ENCODE measurements at regions not wholly inside any gene's neighbourhood (a gene's known extent, or its start where the extent isn't known, plus 50 kb on each side); places are given as distances from the start of the nearest gene placed in this dataset.

GRCh38 chr2:158025255-158025996 lies 76.2 kb upstream of the UPP2 start:
- H3K9me3 Mint-ChIP-seq: no peaks in the 10 kb centered on the region
- peaks cover 3% of the 10 kb centered on the region for H3K27me3 Mint-ChIP-seq (ENCODE audit: low read depth)
- intact Hi-C loops (cut with micrococcal nuclease): no loop called here
- H3K4me1 Mint-ChIP-seq (ENCODE audit: low read depth): peaks cover 5% of the 10 kb centered on the region
- H3K4me3 Mint-ChIP-seq (ENCODE audit: low read depth): no peak overlapping the region
- no peaks in the 10 kb centered on the region for H3K36me3 Mint-ChIP-seq (ENCODE audit: low read depth)
- no peak overlapping the region for H3K27ac Mint-ChIP-seq
- DNase-seq (ENCODE audit: low spot score): no peak

- peaks cover under 1% of the 10 kb centered on the region for H3K27me3 Mint-ChIP-seq (ENCODE audit: low read depth)
- no peak overlapping the region for H3K27ac Mint-ChIP-seq
- no peak for DNase-seq (ENCODE audit: low spot score)
- H3K36me3 Mint-ChIP-seq (ENCODE audit: low read depth): no peaks in the 10 kb centered on the region
- H3K4me3 Mint-ChIP-seq (ENCODE audit: low read depth): no peak overlapping the region
- peaks cover 5% of the 10 kb centered on the region for H3K4me1 Mint-ChIP-seq (ENCODE audit: low read depth)
- intact Hi-C loops (cut with micrococcal nuclease): loop anchor here (5.0 kb wide), 1 partner anchor 728 kb away; no protein-coding TSS in a partner anchor
- no peaks in the 10 kb centered on the region for H3K9me3 Mint-ChIP-seq
Measured at GRCh38 chr2:158024288-158024898, 77.3 kb upstream of the UPP2 start.

GRCh38 chr2:158022888-158023287 lies 78.8 kb upstream of the UPP2 start:
- DNase-seq (ENCODE audit: low spot score): no peak
- H3K36me3 Mint-ChIP-seq (ENCODE audit: low read depth): no peaks in the 10 kb centered on the region
- no peaks in the 10 kb centered on the region for H3K9me3 Mint-ChIP-seq
- intact Hi-C loops (cut with micrococcal nuclease): loop anchor here (5.0 kb wide), 1 partner anchor 729 kb away; no protein-coding TSS in a partner anchor
- peaks cover 2% of the 10 kb centered on the region for H3K27me3 Mint-ChIP-seq (ENCODE audit: low read depth)
- H3K4me1 Mint-ChIP-seq (ENCODE audit: low read depth): peaks cover 5% of the 10 kb centered on the region
- H3K27ac Mint-ChIP-seq: no peak overlapping the region
- no peak overlapping the region for H3K4me3 Mint-ChIP-seq (ENCODE audit: low read depth)

DNA sequence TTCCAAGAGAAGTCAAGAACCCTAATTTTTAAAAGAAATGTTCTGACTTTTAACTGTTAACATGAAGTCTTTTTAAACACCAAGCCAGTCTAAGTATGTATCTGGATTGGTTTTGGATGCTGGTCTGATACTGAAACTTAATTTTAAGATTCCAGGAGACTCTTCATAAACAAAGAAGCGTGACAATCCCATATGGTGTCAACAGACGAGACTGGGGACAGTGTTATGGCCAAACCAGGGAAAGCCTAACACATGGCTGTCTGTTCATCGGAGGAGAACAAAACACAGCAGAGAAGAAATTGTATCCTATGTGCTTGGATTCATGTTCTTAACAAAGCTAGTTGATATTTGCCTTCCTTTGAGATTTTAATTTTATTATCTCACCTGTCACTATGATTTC lies 80.5 kb upstream of the UPP2 start:
- intact Hi-C loops (cut with micrococcal nuclease): loop anchor here (5.0 kb wide), 1 partner anchor 731 kb away; no protein-coding TSS in a partner anchor
- no peaks in the 10 kb centered on the region for H3K36me3 Mint-ChIP-seq (ENCODE audit: low read depth)
- H3K27ac Mint-ChIP-seq: no peak overlapping the region

DNA sequence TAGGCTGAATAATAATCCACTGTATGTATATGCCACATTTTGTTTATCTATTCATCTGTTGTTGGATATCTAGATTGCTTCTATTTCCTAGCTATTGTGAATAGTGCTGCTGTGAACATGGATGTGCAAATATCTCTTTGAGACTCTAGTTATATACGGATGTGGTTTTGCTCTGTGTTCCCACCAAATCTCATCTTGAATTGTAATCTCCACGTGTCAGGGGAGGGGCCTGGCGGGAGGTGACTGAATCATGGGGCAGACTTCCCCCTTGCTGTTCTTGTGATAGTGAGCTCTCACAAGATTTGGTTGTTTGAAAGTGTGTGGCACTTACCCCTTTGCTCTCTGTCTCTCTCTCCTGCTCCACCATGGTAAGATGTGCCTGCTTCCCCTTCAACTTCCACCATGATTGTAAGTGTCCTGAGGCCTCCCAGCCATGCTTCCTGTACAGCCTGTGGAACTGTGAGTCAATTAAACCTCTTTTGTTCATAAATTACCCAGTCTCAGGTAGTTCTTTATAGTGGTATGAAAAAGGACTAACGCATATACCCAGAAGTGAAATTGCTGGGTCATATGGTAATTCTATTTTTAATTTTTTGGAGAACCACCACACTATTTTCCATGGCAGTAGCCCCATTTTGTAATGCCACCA lies 86.1 kb upstream of the UPP2 start:
- intact Hi-C loops (cut with micrococcal nuclease): loop anchor here (10.0 kb wide), 1 partner anchor 439 kb away; the partner anchor contains the start of genes CCDC148 and PKP4
- H3K9me3 Mint-ChIP-seq: no peaks in the 10 kb centered on the region
- H3K4me1 Mint-ChIP-seq (ENCODE audit: low read depth): peaks cover 24% of the 10 kb centered on the region
- peaks cover 3% of the 10 kb centered on the region for H3K27me3 Mint-ChIP-seq (ENCODE audit: low read depth)
- H3K27ac Mint-ChIP-seq: no peak overlapping the region
- no peak for DNase-seq (ENCODE audit: low spot score)
- no peak overlapping the region for H3K4me3 Mint-ChIP-seq (ENCODE audit: low read depth)
- H3K36me3 Mint-ChIP-seq (ENCODE audit: low read depth): no peaks in the 10 kb centered on the region

More for the DNA sequence above, 80.5 kb upstream of the UPP2 start:
- Mint-ChIP-seq H3K4me1 (ENCODE audit: low read depth) (peaks cover 5% of the 10 kb centered on the region), H3K4me3 (ENCODE audit: low read depth) (no peak overlapping the region), H3K27me3 (ENCODE audit: low read depth) (peaks cover 3% of the 10 kb centered on the region), H3K9me3 (no peaks in the 10 kb centered on the region)
- no peak for DNase-seq (ENCODE audit: low spot score)

DNA sequence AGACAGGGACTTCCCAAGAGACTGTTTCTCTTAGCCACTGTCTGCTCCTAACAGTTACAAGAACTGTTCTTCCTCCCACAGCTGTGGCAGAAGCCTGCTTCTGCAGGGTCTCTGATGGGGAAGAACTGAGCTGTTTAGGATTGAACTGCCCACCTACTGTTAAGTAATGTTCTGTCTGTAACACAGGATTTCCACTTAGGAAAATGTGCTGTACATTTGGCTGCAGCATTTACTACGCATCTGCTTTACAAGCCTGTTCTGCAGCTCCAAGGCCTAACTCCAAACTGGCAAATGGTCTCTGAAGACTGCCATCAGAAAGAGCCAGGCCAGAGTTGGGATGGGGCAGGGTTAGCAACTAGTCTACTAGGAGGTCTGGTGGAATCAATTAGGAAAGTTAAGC lies 87.8 kb upstream of the UPP2 start:
- no peak overlapping the region for H3K27ac Mint-ChIP-seq
- intact Hi-C loops (cut with micrococcal nuclease): loop anchor here (5.0 to 10.0 kb wide), 3 partner anchors 441 to 712 kb away; partner anchors contain the start of genes CCDC148 and PKP4
- peaks cover 27% of the 10 kb centered on the region for H3K4me1 Mint-ChIP-seq (ENCODE audit: low read depth)
- DNase-seq (ENCODE audit: low spot score): no peak
- H3K4me3 Mint-ChIP-seq (ENCODE audit: low read depth): no peak overlapping the region
- peaks cover 3% of the 10 kb centered on the region for H3K27me3 Mint-ChIP-seq (ENCODE audit: low read depth)
- no peaks in the 10 kb centered on the region for H3K36me3 Mint-ChIP-seq (ENCODE audit: low read depth)
- H3K9me3 Mint-ChIP-seq: no peaks in the 10 kb centered on the region

DNA sequence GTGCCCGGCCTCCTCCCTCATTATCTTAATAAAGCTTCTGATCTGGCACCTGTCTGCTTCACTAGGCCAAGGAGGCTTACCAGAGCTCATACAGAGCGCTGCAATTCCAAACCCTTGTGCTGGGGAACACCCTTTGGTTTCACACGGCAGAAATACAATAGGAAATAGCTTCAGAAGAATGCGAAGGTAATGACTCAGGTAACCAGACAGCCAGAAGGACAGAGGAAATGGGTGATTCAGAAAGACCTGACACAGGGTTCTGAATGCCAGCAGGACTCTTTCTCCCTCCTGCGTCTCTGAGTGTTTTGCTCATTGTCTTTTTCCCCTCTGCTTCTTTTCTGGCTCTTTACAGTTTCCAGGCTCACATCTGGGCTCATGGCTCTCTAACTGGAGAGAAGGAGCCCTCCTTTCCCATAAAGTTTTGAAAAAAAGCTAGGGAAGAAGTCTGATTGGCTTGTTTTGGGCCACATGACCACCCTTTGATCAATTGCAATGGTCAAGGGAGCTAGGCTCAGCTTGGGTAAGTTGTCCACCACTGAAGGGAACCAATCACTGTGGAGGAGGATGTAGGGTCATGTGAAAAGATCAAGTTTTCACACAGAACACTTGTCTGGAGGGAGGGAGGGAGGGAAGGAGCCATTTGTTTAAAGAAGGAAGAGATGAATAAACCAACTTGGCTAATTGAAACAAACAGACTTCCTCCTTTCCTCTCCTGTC lies 90.5 kb upstream of the UPP2 start:
- intact Hi-C loops (cut with micrococcal nuclease): loop anchor here (2.0 to 10.0 kb wide), 5 partner anchors 112 to 709 kb away; partner anchors contain the start of genes ACVR1C, CCDC148 and PKP4
- H3K27ac Mint-ChIP-seq: no peak overlapping the region
- H3K36me3 Mint-ChIP-seq (ENCODE audit: low read depth): no peaks in the 10 kb centered on the region

GRCh38 chr2:158009399-158009798 lies 92.3 kb upstream of the UPP2 start:
- Mint-ChIP-seq H3K27me3 (ENCODE audit: low read depth) (no peaks in the 10 kb centered on the region), H3K4me3 (ENCODE audit: low read depth) (no peak overlapping the region), H3K27ac (no peak overlapping the region), H3K9me3 (no peaks in the 10 kb centered on the region), H3K36me3 (ENCODE audit: low read depth) (no peaks in the 10 kb centered on the region), H3K4me1 (ENCODE audit: low read depth) (peaks cover 22% of the 10 kb centered on the region)
- no peak for DNase-seq (ENCODE audit: low spot score)
- intact Hi-C loops (cut with micrococcal nuclease): no loop called here

More for the DNA sequence above, 90.5 kb upstream of the UPP2 start:
- Mint-ChIP-seq H3K9me3 (no peaks in the 10 kb centered on the region), H3K4me1 (ENCODE audit: low read depth) (peaks cover 30% of the 10 kb centered on the region), H3K4me3 (ENCODE audit: low read depth) (no peak overlapping the region), H3K27me3 (ENCODE audit: low read depth) (no peaks in the 10 kb centered on the region)
- no peak for DNase-seq (ENCODE audit: low spot score)

- Mint-ChIP-seq H3K4me3 (ENCODE audit: low read depth) (no peak overlapping the region), H3K27ac (no peak overlapping the region), H3K36me3 (ENCODE audit: low read depth) (no peaks in the 10 kb centered on the region), H3K27me3 (ENCODE audit: low read depth) (no peaks in the 10 kb centered on the region), H3K9me3 (no peaks in the 10 kb centered on the region), H3K4me1 (ENCODE audit: low read depth) (peaks cover 15% of the 10 kb centered on the region)
- no peak for DNase-seq (ENCODE audit: low spot score)
- intact Hi-C loops (cut with micrococcal nuclease): no loop called here
Measured at GRCh38 chr2:158006961-158007719, 94.5 kb upstream of the UPP2 start.

DNA sequence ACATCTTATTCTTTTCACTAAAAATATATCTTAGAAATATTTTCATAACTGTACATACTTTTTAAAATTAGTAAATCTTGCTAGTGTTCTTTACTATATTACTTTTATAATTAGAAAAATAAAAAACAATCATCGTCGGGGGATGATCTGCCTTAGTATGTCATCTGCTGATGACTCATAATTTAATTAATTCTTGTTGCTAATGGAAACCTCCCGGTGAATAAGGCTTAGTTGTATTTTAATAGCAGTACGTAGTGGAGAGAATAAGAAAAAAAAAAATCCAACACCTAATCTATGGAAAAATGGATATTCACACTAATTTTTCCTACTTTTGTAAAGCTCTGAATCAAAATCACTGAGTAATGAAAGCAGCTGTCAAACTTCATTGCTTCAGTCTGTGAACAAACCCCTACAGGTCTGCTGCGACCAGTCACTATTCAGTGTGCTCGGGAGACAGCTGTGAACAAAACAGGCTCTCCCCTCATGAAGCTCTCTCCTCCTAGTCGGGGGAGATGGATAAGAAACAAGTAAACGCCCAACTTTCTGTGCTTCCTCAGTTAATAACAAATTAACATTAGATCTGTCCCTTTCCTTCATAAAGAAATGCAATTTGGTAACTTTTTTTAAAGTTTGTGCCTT lies 97.4 kb upstream of the UPP2 start:
- no peaks in the 10 kb centered on the region for H3K36me3 Mint-ChIP-seq (ENCODE audit: low read depth)
- H3K27me3 Mint-ChIP-seq (ENCODE audit: low read depth): no peaks in the 10 kb centered on the region
- peaks cover 3% of the 10 kb centered on the region for H3K4me1 Mint-ChIP-seq (ENCODE audit: low read depth)
- H3K27ac Mint-ChIP-seq: no peak overlapping the region
- H3K9me3 Mint-ChIP-seq: no peaks in the 10 kb centered on the region
- intact Hi-C loops (cut with micrococcal nuclease): no loop called here
- no peak for DNase-seq (ENCODE audit: low spot score)
- H3K4me3 Mint-ChIP-seq (ENCODE audit: low read depth): no peak overlapping the region

DNA sequence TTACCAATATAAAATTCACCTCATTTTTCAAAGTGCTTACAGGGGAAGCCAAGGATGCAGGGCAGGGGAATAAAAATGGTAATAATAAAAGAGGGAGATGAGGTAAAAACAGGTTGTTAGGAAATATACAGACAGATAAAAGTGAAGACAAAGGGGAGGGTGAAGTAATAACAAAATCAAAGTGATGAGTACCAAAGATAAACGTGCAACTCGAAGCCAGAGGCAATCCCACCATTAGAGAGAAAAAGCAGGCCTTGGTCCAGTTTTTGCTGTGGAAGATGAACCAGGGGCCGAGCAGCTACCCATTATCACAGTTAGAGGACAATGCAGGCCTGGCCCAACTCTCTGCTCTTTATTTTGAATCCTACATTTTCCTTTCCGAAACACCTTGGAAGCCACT lies 99.6 kb upstream of the UPP2 start:
- Mint-ChIP-seq H3K9me3 (peaks cover 4% of the 10 kb centered on the region), H3K4me1 (ENCODE audit: low read depth) (peaks cover under 1% of the 10 kb centered on the region), H3K27ac (no peak overlapping the region), H3K27me3 (ENCODE audit: low read depth) (no peaks in the 10 kb centered on the region), H3K36me3 (ENCODE audit: low read depth) (no peaks in the 10 kb centered on the region), H3K4me3 (ENCODE audit: low read depth) (no peak overlapping the region)
- DNase-seq (ENCODE audit: low spot score): no peak
- intact Hi-C loops (cut with micrococcal nuclease): no loop called here

Measured in activated T-helper 2 cell treated with anti-CD3 and anti-CD28 coated beads, Interferon-gamma antibody, Interleukin-2, Interleukin-4, amounts not matched to agents 10 μg/mL and 5 μg/mL and 100 μg/mL, durations not matched to agents 14 hours and 24 hours and 36 hours (primary cell).